ENCODE measurements at regions not wholly inside any gene's neighbourhood (a gene's known extent, or its start where the extent isn't known, plus 50 kb on each side); places are given as distances from the start of the nearest gene placed in this dataset.

GRCh38 chrX:38896724-38897298, 95.6 kb downstream of the MID1IP1 start:
- DNase-seq (ENCODE audit: low read depth): no peak
- no peaks in the 10 kb centered on the region for H3K36me3 ChIP-seq (ENCODE audit: control insufficient read depth, insufficient read depth, low read length)
- POLR2A ChIA-PET: no interaction called here

GRCh38 chrX:38898261-38898660, 97.0 kb downstream of the MID1IP1 start:
- POLR2A ChIA-PET: no interaction called here
- no peak overlapping the region for H3K4me3 ChIP-seq (ENCODE audit: low read depth, low read length)
- no peaks in the 10 kb centered on the region for H3K36me3 ChIP-seq (ENCODE audit: control insufficient read depth, insufficient read depth, low read length)
- TF ChIP-seq CTCF (IDR thresholded peaks at IDR 0.05; ENCODE audit: insufficient read depth, low read depth, low read length): no peak
- H3K27me3 ChIP-seq (ENCODE audit: control insufficient read depth, insufficient read depth, low read length): no peaks in the 10 kb centered on the region
- CTCF ChIA-PET: no interaction called here
- no peak for DNase-seq (ENCODE audit: low read depth)

More at GRCh38 chrX:38896724-38897298, 95.6 kb downstream of the MID1IP1 start:
- Histone ChIP-seq H3K4me3 (ENCODE audit: low read depth, low read length) (no peak overlapping the region), H3K27me3 (ENCODE audit: control insufficient read depth, insufficient read depth, low read length) (no peaks in the 10 kb centered on the region)
- TF ChIP-seq CTCF (IDR thresholded peaks at IDR 0.05; ENCODE audit: insufficient read depth, low read depth, low read length): no peak
- CTCF ChIA-PET: no interaction called here

GRCh38 chrX:38899650-38900049, 98.4 kb downstream of the MID1IP1 start:
- ChIA-PET CTCF (interaction anchor here (1.8 kb wide), 1 partner anchor 88 kb away, joined by 3 read pairs; no protein-coding TSS in a partner anchor), POLR2A (no interaction called here)
- Histone ChIP-seq H3K36me3 (ENCODE audit: control insufficient read depth, insufficient read depth, low read length) (no peaks in the 10 kb centered on the region), H3K4me3 (ENCODE audit: low read depth, low read length) (no peak overlapping the region), H3K27me3 (ENCODE audit: control insufficient read depth, insufficient read depth, low read length) (no peaks in the 10 kb centered on the region)
- no peak for TF ChIP-seq CTCF (IDR thresholded peaks at IDR 0.05; ENCODE audit: insufficient read depth, low read depth, low read length)
- DNase-seq (ENCODE audit: low read depth): no peak

GRCh38 chrX:38900719-38901118, 99.5 kb downstream of the MID1IP1 start:
- no peak for DNase-seq (ENCODE audit: low read depth)
- no peaks in the 10 kb centered on the region for H3K27me3 ChIP-seq (ENCODE audit: control insufficient read depth, insufficient read depth, low read length)
- H3K4me3 ChIP-seq (ENCODE audit: low read depth, low read length): no peak overlapping the region
- H3K36me3 ChIP-seq (ENCODE audit: control insufficient read depth, insufficient read depth, low read length): no peaks in the 10 kb centered on the region
- POLR2A ChIA-PET: no interaction called here
- CTCF ChIA-PET: interaction anchor here (1.8 kb wide), 1 partner anchor 87 kb away, joined by 3 read pairs; no protein-coding TSS in a partner anchor
- TF ChIP-seq CTCF (IDR thresholded peaks at IDR 0.05; ENCODE audit: insufficient read depth, low read depth, low read length): no peak

GRCh38 chrX:38902972-38903492, 101.8 kb downstream of the MID1IP1 start:
- no peaks in the 10 kb centered on the region for H3K27me3 ChIP-seq (ENCODE audit: control insufficient read depth, insufficient read depth, low read length)
- H3K4me3 ChIP-seq (ENCODE audit: low read depth, low read length): no peak overlapping the region
- no peak for TF ChIP-seq CTCF (IDR thresholded peaks at IDR 0.05; ENCODE audit: insufficient read depth, low read depth, low read length)
- no peak for DNase-seq (ENCODE audit: low read depth)
- ChIA-PET CTCF (no interaction called here), POLR2A (no interaction called here)
- H3K36me3 ChIP-seq (ENCODE audit: control insufficient read depth, insufficient read depth, low read length): no peaks in the 10 kb centered on the region

Measured in BJ (cell line).